SK-N-MC (cell line): ENCODE measurements at regions not wholly inside any gene's neighbourhood (a gene's known extent, or its start where the extent isn't known, plus 50 kb on each side); places are given as distances from the start of the nearest gene placed in this dataset.

Experiments
- DNase-seq: peaks from one replicate; pipeline ENCODE4 v3.0.0-alpha.2; 2011; ENCODE audit warnings: low read depth, low spot score
- H3K27ac ChIP-seq: fragments of 200-600 bp; sonication (generic); 2 replicates; pipeline ENCODE4 v1.5.1; 2016; ENCODE audit warnings: mixed run types
- H3K36me3 ChIP-seq: fragments of 200-600 bp; sonication (generic); 2 replicates; pipeline ENCODE4 v1.6.1; 2017; ENCODE audit warnings: antibody characterized with exemption, low read length, mixed read lengths; ENCODE audit not compliant: insufficient read depth
- H3K4me3 ChIP-seq: fragments of 200-600 bp; sonication (generic); 2 replicates; pipeline ENCODE4 v1.5.1; 2016
- H3K9ac ChIP-seq: fragments of 200-600 bp; sonication (generic); 2 replicates; pipeline ENCODE4 v1.8.0; 2017; ENCODE audit warnings: mixed run types, mixed read lengths; ENCODE audit not compliant: insufficient read length
- H3K9me3 ChIP-seq: fragments of 200-600 bp; sonication (generic); 2 replicates; pipeline ENCODE4 v1.6.1; 2017; ENCODE audit warnings: low read depth, mild to moderate bottlenecking, antibody characterized with exemption, low read length, moderate library complexity, mixed read lengths
- EZH2 ChIP-seq: fragments of 200-600 bp; sonication (generic); IDR thresholded peaks from one replicate; pipeline ENCODE4 v1.6.1; 2017; ENCODE audit warnings: antibody characterized with exemption
- FOXP2 ChIP-seq: optimal IDR thresholded peaks from 2 replicates; pipeline ENCODE3; 2011; ENCODE audit warnings: mild to moderate bottlenecking, moderate library complexity; ENCODE audit not compliant: insufficient read depth; ENCODE audit errors: extremely low read length, control extremely low read depth
- POLR2AphosphoS5 ChIP-seq: IDR thresholded peaks from 2 replicates; pipeline ENCODE4 v1.6.1; 2012; ENCODE audit warnings: mild to moderate bottlenecking, low read depth, low read length, borderline replicate concordance

- no peak overlapping the region for H3K9ac ChIP-seq
- no peak overlapping the region for H3K4me3 ChIP-seq
- no peak overlapping the region for H3K27ac ChIP-seq
- no peak for TF ChIP-seq EZH2
- TF ChIP-seq FOXP2, result no peak
- no peak for TF ChIP-seq POLR2AphosphoS5
- H3K36me3 ChIP-seq, result no peaks in the 10 kb centered on the region
- DNase-seq, result peak; percentile 24
- H3K9me3 ChIP-seq, result no peaks in the 10 kb centered on the region
Measured at GRCh38 chr18:67916097-67916496, 399.6 kb upstream of the DSEL start.

DNA sequence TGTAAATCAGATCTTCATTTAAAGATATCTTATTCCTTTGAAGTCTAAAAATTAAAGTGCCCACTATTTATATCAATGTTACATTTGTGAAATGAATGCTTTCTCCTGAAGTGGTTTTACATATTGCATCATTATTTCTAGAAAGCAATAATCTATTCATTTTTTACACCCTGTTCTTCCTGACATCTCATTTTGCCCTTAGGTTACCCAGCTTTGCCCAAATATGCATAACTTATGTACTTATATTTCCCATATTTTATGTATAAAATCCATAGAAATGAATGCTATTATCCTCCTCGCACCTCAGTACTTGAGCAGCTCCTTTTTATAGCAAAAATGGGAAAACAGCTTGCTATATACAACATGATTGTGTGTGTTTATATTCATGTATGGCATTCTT, 396.5 kb upstream of the DSEL start:
- H3K36me3 ChIP-seq, result no peaks in the 10 kb centered on the region
- TF ChIP-seq FOXP2 (no peak), POLR2AphosphoS5 (peak; percentile 17; the same call in 1 of the 2 replicates), EZH2 (no peak)
- no peak overlapping the region for H3K4me3 ChIP-seq
- DNase-seq, result peak; percentile 66
- H3K9me3 ChIP-seq, result no peaks in the 10 kb centered on the region
- no peak overlapping the region for H3K9ac ChIP-seq
- 0 out of 2 replicates have a peak overlapping the region, but pooled peaks have one; percentile 11 for H3K27ac ChIP-seq

GRCh38 chr18:67901573-67901972, 385.1 kb upstream of the DSEL start:
- TF ChIP-seq EZH2 (no peak), FOXP2 (no peak), POLR2AphosphoS5 (no peak)
- DNase-seq, result no peak
- H3K4me3 ChIP-seq, result no peak overlapping the region
- no peak overlapping the region for H3K9ac ChIP-seq
- H3K9me3 ChIP-seq, result no peaks in the 10 kb centered on the region
- H3K27ac ChIP-seq, result no peak overlapping the region
- no peaks in the 10 kb centered on the region for H3K36me3 ChIP-seq

DNA sequence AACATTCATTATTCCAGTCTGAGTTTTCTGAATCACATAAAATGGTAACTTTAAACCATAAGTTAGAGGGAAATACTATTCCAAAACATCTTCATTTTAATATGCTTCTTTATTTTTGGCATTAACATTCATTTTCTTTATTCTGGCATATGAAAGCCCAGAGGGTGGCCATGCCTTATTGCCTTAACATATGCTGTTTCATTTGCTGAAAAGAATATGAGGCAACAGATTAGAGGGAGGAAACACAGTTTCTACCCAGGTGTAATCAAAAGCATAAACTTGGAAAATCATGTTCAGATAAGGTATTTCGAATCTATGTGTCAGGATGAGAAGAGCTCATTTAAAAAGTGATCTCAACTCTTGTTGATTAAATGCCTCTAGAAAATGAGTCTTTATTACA, 379.9 kb upstream of the DSEL start:
- no peaks in the 10 kb centered on the region for H3K36me3 ChIP-seq
- peak overlapping the region; percentile 40; the same call in 1 of the 2 replicates for H3K4me3 ChIP-seq
- no peak overlapping the region for H3K9ac ChIP-seq
- DNase-seq, result no peak
- H3K9me3 ChIP-seq, result no peaks in the 10 kb centered on the region
- no peak for TF ChIP-seq POLR2AphosphoS5
- TF ChIP-seq EZH2, result no peak
- no peak for TF ChIP-seq FOXP2
- peak overlapping the region; percentile 11; the same call in 1 of the 2 replicates for H3K27ac ChIP-seq

GRCh38 chr18:67893916-67894315, 377.4 kb upstream of the DSEL start:
- TF ChIP-seq FOXP2 (no peak), EZH2 (no peak), POLR2AphosphoS5 (no peak)
- Histone ChIP-seq H3K4me3 (no peak overlapping the region), H3K27ac (no peak overlapping the region), H3K9ac (no peak overlapping the region), H3K36me3 (no peaks in the 10 kb centered on the region), H3K9me3 (no peaks in the 10 kb centered on the region)
- no peak for DNase-seq

- DNase-seq, result no peak
- no peak for TF ChIP-seq FOXP2
- no peak for TF ChIP-seq EZH2
- no peak for TF ChIP-seq POLR2AphosphoS5
- Histone ChIP-seq H3K27ac (no peak overlapping the region), H3K36me3 (no peaks in the 10 kb centered on the region), H3K9ac (no peak overlapping the region), H3K9me3 (no peaks in the 10 kb centered on the region), H3K4me3 (no peak overlapping the region)
Measured at GRCh38 chr18:67876871-67877270, 360.4 kb upstream of the DSEL start.

DNA sequence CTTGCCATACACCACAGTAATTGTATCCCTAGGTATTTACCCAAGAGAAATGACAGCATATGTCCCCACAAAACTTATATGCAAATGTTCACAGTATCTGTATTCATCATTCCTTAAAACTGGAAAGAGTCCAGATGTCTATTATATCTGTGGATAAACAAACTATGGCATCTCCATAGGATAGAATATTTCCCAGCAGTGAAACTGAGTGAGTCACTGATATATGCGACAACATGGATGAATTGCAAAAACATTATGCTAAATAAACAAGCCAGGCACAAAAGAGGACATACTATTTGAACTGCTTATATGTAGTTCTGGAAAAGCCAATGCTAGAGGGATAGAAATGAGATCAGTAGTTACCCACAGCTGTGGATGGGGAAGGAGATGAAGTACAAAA, 359.4 kb upstream of the DSEL start:
- Histone ChIP-seq H3K27ac (no peak overlapping the region), H3K9me3 (no peaks in the 10 kb centered on the region), H3K9ac (no peak overlapping the region), H3K36me3 (no peaks in the 10 kb centered on the region), H3K4me3 (no peak overlapping the region)
- TF ChIP-seq POLR2AphosphoS5, result no peak
- no peak for DNase-seq

GRCh38 chr18:67875060-67875459, 358.5 kb upstream of the DSEL start:
- Histone ChIP-seq H3K9ac (no peak overlapping the region), H3K4me3 (no peak overlapping the region), H3K27ac (no peak overlapping the region), H3K9me3 (no peaks in the 10 kb centered on the region), H3K36me3 (no peaks in the 10 kb centered on the region)
- no peak for DNase-seq
- TF ChIP-seq POLR2AphosphoS5 (no peak), EZH2 (no peak), FOXP2 (no peak)

DNA sequence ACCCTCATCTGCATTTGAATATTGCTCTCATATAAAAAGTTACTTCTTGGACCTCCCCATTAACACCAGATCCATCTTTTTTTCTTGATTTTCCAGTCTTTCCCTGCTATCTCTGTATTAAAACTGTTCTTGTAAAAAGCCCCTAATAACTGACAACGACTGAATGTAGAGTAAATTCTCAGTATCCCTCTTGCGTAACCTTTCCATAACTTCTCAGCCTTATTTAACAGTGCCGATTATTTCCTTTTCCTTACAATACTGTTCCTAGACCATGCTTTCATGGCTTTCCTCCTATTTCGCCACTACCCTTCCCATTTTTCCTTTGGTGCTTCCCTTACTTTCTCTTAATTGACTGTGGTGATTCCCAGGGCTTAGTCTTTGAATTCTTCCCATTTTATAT, 348.9 kb upstream of the DSEL start:
- Histone ChIP-seq H3K4me3 (no peak overlapping the region), H3K9ac (no peak overlapping the region), H3K9me3 (no peaks in the 10 kb centered on the region), H3K36me3 (no peaks in the 10 kb centered on the region), H3K27ac (no peak overlapping the region; the same call in 1 of the 2 replicates)
- DNase-seq, result no peak
- TF ChIP-seq FOXP2, result no peak
- no peak for TF ChIP-seq EZH2
- no peak for TF ChIP-seq POLR2AphosphoS5
